Keratinocyte (primary cell): ENCODE measurements at regions not wholly inside any gene's neighbourhood (a gene's known extent, or its start where the extent isn't known, plus 50 kb on each side); places are given as distances from the start of the nearest gene placed in this dataset.

Experiments
- DNase-seq: peaks from one replicate; pipeline ENCODE4 v3.0.0-alpha.2; 2011; ENCODE audit warnings: low read depth, missing footprints, low spot score
- FAIRE-seq: peaks from 2 replicates; lab custom pipeline; 2011; peaks lifted over from hg19 to GRCh38; lab: Jason Lieb, UNC
- H2AFZ ChIP-seq: 2 replicates; pipeline ENCODE4 v1.6.0; 2012; ENCODE audit warnings: low read length, control low read depth, inconsistent platforms; ENCODE audit not compliant: control insufficient read depth
- H3K27ac ChIP-seq: 2 replicates; pipeline ENCODE4 v1.5.1; 2011; ENCODE audit warnings: low read length; ENCODE audit not compliant: control insufficient read depth, insufficient read depth
- H3K27me3 ChIP-seq: 3 replicates; pipeline ENCODE4 v1.6.0; 2011; ENCODE audit warnings: low read length; ENCODE audit not compliant: control insufficient read depth, insufficient read depth; ENCODE audit errors: extremely low read depth
- H3K36me3 ChIP-seq, 2 experiments: 2 replicates in 1 of 2; 3 replicates in 1 of 2; pipeline ENCODE4 v1.5.1; 2011; ENCODE audit warnings: low read length in 2 of 2, mild to moderate bottlenecking in 1 of 2; ENCODE audit not compliant: control insufficient read depth in 2 of 2, insufficient read depth in 2 of 2; ENCODE audit errors: extremely low read depth in 1 of 2
- H3K4me1 ChIP-seq: 3 replicates; pipeline ENCODE4 v1.5.1; 2011; ENCODE audit warnings: low read length; ENCODE audit not compliant: control insufficient read depth, insufficient read depth; ENCODE audit errors: extremely low read depth
- H3K4me2 ChIP-seq: 3 replicates; pipeline ENCODE4 v1.6.0; 2011; ENCODE audit warnings: low read depth, low read length; ENCODE audit not compliant: control insufficient read depth, insufficient read depth; ENCODE audit errors: extremely low read depth
- H3K4me3 ChIP-seq, 3 experiments: fragments of 200-600 bp in 1 of 3; sonication (generic) in 1 of 3; 2 replicates in 2 of 3; 3 replicates in 1 of 3; pipeline ENCODE4 v1.5.1; 2011 to 2016; ENCODE audit warnings: low read length in 3 of 3, mild to moderate bottlenecking in 3 of 3, control low read depth in 2 of 3, inconsistent platforms in 1 of 3, low read depth in 1 of 3, mixed read lengths in 1 of 3, mixed run types in 1 of 3, moderate library complexity in 1 of 3; ENCODE audit not compliant: control insufficient read depth in 2 of 3, insufficient read depth in 2 of 3; ENCODE audit errors: extremely low read depth in 1 of 3
- H3K79me2 ChIP-seq: 2 replicates; pipeline ENCODE4 v1.6.0; 2012; ENCODE audit warnings: low read length; ENCODE audit not compliant: control insufficient read depth, insufficient read depth
- H3K9ac ChIP-seq: 3 replicates; pipeline ENCODE4 v1.6.0; 2011; ENCODE audit warnings: low read length; ENCODE audit not compliant: control insufficient read depth, insufficient read depth; ENCODE audit errors: extremely low read depth
- H3K9me1 ChIP-seq: 3 replicates; pipeline ENCODE4 v1.6.0; 2011; ENCODE audit warnings: low read length; ENCODE audit not compliant: control insufficient read depth, insufficient read depth; ENCODE audit errors: extremely low read depth
- H3K9me3 ChIP-seq: 2 replicates; pipeline ENCODE4 v1.5.1; 2012; ENCODE audit warnings: low read depth, low read length; ENCODE audit not compliant: control insufficient read depth
- H4K20me1 ChIP-seq: 3 replicates; pipeline ENCODE4 v1.6.0; 2011; ENCODE audit warnings: low read length; ENCODE audit not compliant: control insufficient read depth, insufficient read depth; ENCODE audit errors: extremely low read depth
- CTCF ChIP-seq, 3 experiments: IDR thresholded peaks in 1 of 3; conservative IDR thresholded peaks in 1 of 3; optimal IDR thresholded peaks in 1 of 3; 2 replicates in 2 of 3; 3 replicates in 1 of 3; pipeline versions ENCODE3 to v1.5.1; 2011; ENCODE audit warnings: low read length in 3 of 3, mild to moderate bottlenecking in 3 of 3, moderate library complexity in 2 of 3, control low read depth in 1 of 3, inconsistent platforms in 1 of 3; ENCODE audit not compliant: insufficient read depth in 2 of 3; ENCODE audit errors: extremely low read depth in 1 of 3
- EZH2 ChIP-seq: IDR thresholded peaks from one replicate; pipeline ENCODE4 v1.6.1; 2012; ENCODE audit warnings: inconsistent platforms, mild to moderate bottlenecking, low read length, moderate library complexity
- dilution Hi-C: fragments of 300-500 bp; cut with MboI; formaldehyde crosslinking; loops from one replicate; pipeline ENCODE4 v1.7.0; 2020; ENCODE audit warnings: low sequenced_read_pairs; ENCODE audit not compliant: extremely low pct_ligation_motif_present

- Histone ChIP-seq H2AFZ (no peak overlapping the region), H3K79me2 (no peaks in the 10 kb centered on the region), H3K4me1 (no peaks in the 10 kb centered on the region), H3K27ac (no peak overlapping the region), H3K4me2 (no peak overlapping the region), H3K36me3 (no peaks in the 10 kb centered on the region), H3K9me3 (no peaks in the 10 kb centered on the region), H3K4me3 (no peak overlapping the region), H3K9ac (no peak overlapping the region), H4K20me1 (no peaks in the 10 kb centered on the region), H3K9me1 (no peaks in the 10 kb centered on the region), H3K27me3 (no peaks in the 10 kb centered on the region)
- DNase-seq: no peak
- dilution Hi-C loops: no loop called here
- FAIRE-seq: no peak
- no peak for TF ChIP-seq EZH2
- no peak for TF ChIP-seq CTCF (optimal IDR thresholded peaks at IDR 0.05 in 1 of 3, IDR thresholded peaks at IDR 0.05 in 1 of 3, conservative IDR thresholded peaks at IDR 0.05 in 1 of 3; ENCODE audit: extremely low read depth in 1 of 3, insufficient read depth in 2 of 3, low read length in 3 of 3)
These were observed 767.7 kb downstream of the TYW1 start for GRCh38 chr7:67764289-67764688.

GRCh38 chr7:67765481-67766175 lies 769.0 kb downstream of the TYW1 start:
- no peaks in the 10 kb centered on the region for H3K9me3 ChIP-seq
- no peak overlapping the region for H3K27ac ChIP-seq
- H3K4me1 ChIP-seq: no peaks in the 10 kb centered on the region
- dilution Hi-C loops: no loop called here
- DNase-seq: no peak
- H3K36me3 ChIP-seq: no peaks in the 10 kb centered on the region
- no peak overlapping the region for H3K4me3 ChIP-seq
- H3K79me2 ChIP-seq: no peaks in the 10 kb centered on the region
- H3K9ac ChIP-seq: no peak overlapping the region
- no peaks in the 10 kb centered on the region for H3K27me3 ChIP-seq
- H4K20me1 ChIP-seq: no peaks in the 10 kb centered on the region
- no peak overlapping the region for H3K4me2 ChIP-seq
- H2AFZ ChIP-seq: no peak overlapping the region
- no peak for FAIRE-seq
- no peak for TF ChIP-seq CTCF (optimal IDR thresholded peaks at IDR 0.05 in 1 of 3, IDR thresholded peaks at IDR 0.05 in 1 of 3, conservative IDR thresholded peaks at IDR 0.05 in 1 of 3; ENCODE audit: extremely low read depth in 1 of 3, insufficient read depth in 2 of 3, low read length in 3 of 3)
- no peak for TF ChIP-seq EZH2
- H3K9me1 ChIP-seq: no peaks in the 10 kb centered on the region
